ENCODE measurements at regions not wholly inside any gene's neighbourhood (a gene's known extent, or its start where the extent isn't known, plus 50 kb on each side); places are given as distances from the start of the nearest gene placed in this dataset.

- peak overlapping the region; percentile 42 for H3K4me3 Mint-ChIP-seq
- no peaks in the 10 kb centered on the region for H3K27me3 Mint-ChIP-seq
- peaks cover 20% of the 10 kb centered on the region for H3K4me1 Mint-ChIP-seq
- no peaks in the 10 kb centered on the region for H3K36me3 Mint-ChIP-seq
- no peaks in the 10 kb centered on the region for H3K9me3 Mint-ChIP-seq
- H3K27ac Mint-ChIP-seq = no peak overlapping the region
These were observed 262.3 kb upstream of the TNRC6C start for GRCh38 chr17:77696151-77696720.

GRCh38 chr17:77696721-77697460, 261.6 kb upstream of the TNRC6C start:
- Mint-ChIP-seq H3K36me3 (no peaks in the 10 kb centered on the region), H3K4me3 (peak overlapping the region; percentile 42), H3K27ac (no peak overlapping the region), H3K4me1 (peaks cover 16% of the 10 kb centered on the region), H3K9me3 (no peaks in the 10 kb centered on the region), H3K27me3 (no peaks in the 10 kb centered on the region)

GRCh38 chr17:77697480-77698400, 260.8 kb upstream of the TNRC6C start:
- Mint-ChIP-seq H3K27me3 (no peaks in the 10 kb centered on the region), H3K4me3 (no peak overlapping the region), H3K36me3 (peaks cover 2% of the 10 kb centered on the region), H3K9me3 (no peaks in the 10 kb centered on the region), H3K4me1 (peaks cover 10% of the 10 kb centered on the region), H3K27ac (no peak overlapping the region)

- Mint-ChIP-seq H3K9me3 (peaks cover 6% of the 10 kb centered on the region), H3K4me1 (peaks cover 15% of the 10 kb centered on the region), H3K27me3 (no peaks in the 10 kb centered on the region), H3K27ac (no peak overlapping the region), H3K36me3 (peaks cover 9% of the 10 kb centered on the region), H3K4me3 (no peak overlapping the region)
These were observed 259.4 kb upstream of the TNRC6C start for GRCh38 chr17:77698903-77699623.

GRCh38 chr17:77700165-77700881, 258.2 kb upstream of the TNRC6C start:
- peaks cover 11% of the 10 kb centered on the region for H3K36me3 Mint-ChIP-seq
- no peak overlapping the region for H3K4me3 Mint-ChIP-seq
- no peak overlapping the region for H3K27ac Mint-ChIP-seq

GRCh38 chr17:77701996-77702395, 256.5 kb upstream of the TNRC6C start:
- no peak overlapping the region for H3K4me3 Mint-ChIP-seq
- no peak overlapping the region for H3K27ac Mint-ChIP-seq
- peaks cover 4% of the 10 kb centered on the region for H3K4me1 Mint-ChIP-seq
- peaks cover 13% of the 10 kb centered on the region for H3K36me3 Mint-ChIP-seq
- no peaks in the 10 kb centered on the region for H3K27me3 Mint-ChIP-seq
- peaks cover 11% of the 10 kb centered on the region for H3K9me3 Mint-ChIP-seq

More at GRCh38 chr17:77700165-77700881, 258.2 kb upstream of the TNRC6C start:
- Mint-ChIP-seq H3K27me3 (no peaks in the 10 kb centered on the region), H3K4me1 (peaks cover 11% of the 10 kb centered on the region), H3K9me3 (peaks cover 11% of the 10 kb centered on the region)

- peaks cover 11% of the 10 kb centered on the region for H3K9me3 Mint-ChIP-seq
- no peak overlapping the region for H3K27ac Mint-ChIP-seq
- peaks cover 4% of the 10 kb centered on the region for H3K4me1 Mint-ChIP-seq
- no peak overlapping the region for H3K4me3 Mint-ChIP-seq
- H3K27me3 Mint-ChIP-seq = no peaks in the 10 kb centered on the region
- H3K36me3 Mint-ChIP-seq = peaks cover 13% of the 10 kb centered on the region
These were observed 254.3 kb upstream of the TNRC6C start for GRCh38 chr17:77704048-77704815.

- H3K4me1 Mint-ChIP-seq = peaks cover 4% of the 10 kb centered on the region
- H3K27ac Mint-ChIP-seq = no peak overlapping the region
These were observed 251.6 kb upstream of the TNRC6C start for GRCh38 chr17:77706938-77707337.

GRCh38 chr17:77707546-77707945, 251.0 kb upstream of the TNRC6C start:
- H3K36me3 Mint-ChIP-seq = peaks cover 10% of the 10 kb centered on the region

More at GRCh38 chr17:77706938-77707337, 251.6 kb upstream of the TNRC6C start:
- Mint-ChIP-seq H3K27me3 (no peaks in the 10 kb centered on the region), H3K9me3 (peaks cover 11% of the 10 kb centered on the region), H3K36me3 (peaks cover 13% of the 10 kb centered on the region), H3K4me3 (no peak overlapping the region)

GRCh38 chr17:77708049-77708448, 250.5 kb upstream of the TNRC6C start:
- Mint-ChIP-seq H3K27me3 (no peaks in the 10 kb centered on the region), H3K27ac (no peak overlapping the region)

More at GRCh38 chr17:77707546-77707945, 251.0 kb upstream of the TNRC6C start:
- Mint-ChIP-seq H3K9me3 (peaks cover 11% of the 10 kb centered on the region), H3K27me3 (no peaks in the 10 kb centered on the region), H3K4me3 (no peak overlapping the region), H3K4me1 (peaks cover 4% of the 10 kb centered on the region), H3K27ac (no peak overlapping the region)

GRCh38 chr17:77708936-77709335, 249.6 kb upstream of the TNRC6C start:
- H3K4me1 Mint-ChIP-seq = no peaks in the 10 kb centered on the region
- H3K27ac Mint-ChIP-seq = no peak overlapping the region
- H3K27me3 Mint-ChIP-seq = no peaks in the 10 kb centered on the region
- H3K9me3 Mint-ChIP-seq = peaks cover 4% of the 10 kb centered on the region
- H3K4me3 Mint-ChIP-seq = no peak overlapping the region
- H3K36me3 Mint-ChIP-seq = peaks cover 4% of the 10 kb centered on the region

More at GRCh38 chr17:77708049-77708448, 250.5 kb upstream of the TNRC6C start:
- Mint-ChIP-seq H3K4me3 (no peak overlapping the region), H3K9me3 (peaks cover 9% of the 10 kb centered on the region), H3K4me1 (peaks cover 3% of the 10 kb centered on the region), H3K36me3 (peaks cover 9% of the 10 kb centered on the region)

GRCh38 chr17:77709594-77709993, 248.9 kb upstream of the TNRC6C start:
- H3K4me3 Mint-ChIP-seq = no peak overlapping the region
- peaks cover 6% of the 10 kb centered on the region for H3K36me3 Mint-ChIP-seq
- H3K4me1 Mint-ChIP-seq = no peaks in the 10 kb centered on the region
- H3K27me3 Mint-ChIP-seq = no peaks in the 10 kb centered on the region
- H3K27ac Mint-ChIP-seq = no peak overlapping the region
- peaks cover 4% of the 10 kb centered on the region for H3K9me3 Mint-ChIP-seq

- no peaks in the 10 kb centered on the region for H3K27me3 Mint-ChIP-seq
- H3K9me3 Mint-ChIP-seq = peaks cover 8% of the 10 kb centered on the region
- H3K27ac Mint-ChIP-seq = no peak overlapping the region
- no peaks in the 10 kb centered on the region for H3K4me1 Mint-ChIP-seq
- peaks cover 4% of the 10 kb centered on the region for H3K36me3 Mint-ChIP-seq
- no peak overlapping the region for H3K4me3 Mint-ChIP-seq
These were observed 245.9 kb upstream of the TNRC6C start for GRCh38 chr17:77712578-77712977.

- H3K27me3 Mint-ChIP-seq = no peaks in the 10 kb centered on the region
- no peak overlapping the region for H3K27ac Mint-ChIP-seq
- peaks cover 8% of the 10 kb centered on the region for H3K9me3 Mint-ChIP-seq
- no peak overlapping the region for H3K4me3 Mint-ChIP-seq
- H3K36me3 Mint-ChIP-seq = peaks cover 4% of the 10 kb centered on the region
- no peaks in the 10 kb centered on the region for H3K4me1 Mint-ChIP-seq
These were observed 242.1 kb upstream of the TNRC6C start for GRCh38 chr17:77716289-77716926.

Measured in activated naive CD4-positive, alpha-beta T cell treated with anti-CD3 and anti-CD28 coated beads, Interleukin-2, amount 50 U/mL, for 24 hours (primary cell).